G401.6 (cell line): ENCODE measurements at regions not wholly inside any gene's neighbourhood (a gene's known extent, or its start where the extent isn't known, plus 50 kb on each side); places are given as distances from the start of the nearest gene placed in this dataset.
"Not testable (repeated sequence)": the region's sequence is repeated elsewhere in the genome, so short reads cannot be mapped to it uniquely, and the experiment has no call there.

ENCODE experiments used
- FAIRE-seq: peaks from 2 replicates; lab custom pipeline; 2012; peaks lifted over from hg19 to GRCh38; lab: Jason Lieb, UNC

DNA sequence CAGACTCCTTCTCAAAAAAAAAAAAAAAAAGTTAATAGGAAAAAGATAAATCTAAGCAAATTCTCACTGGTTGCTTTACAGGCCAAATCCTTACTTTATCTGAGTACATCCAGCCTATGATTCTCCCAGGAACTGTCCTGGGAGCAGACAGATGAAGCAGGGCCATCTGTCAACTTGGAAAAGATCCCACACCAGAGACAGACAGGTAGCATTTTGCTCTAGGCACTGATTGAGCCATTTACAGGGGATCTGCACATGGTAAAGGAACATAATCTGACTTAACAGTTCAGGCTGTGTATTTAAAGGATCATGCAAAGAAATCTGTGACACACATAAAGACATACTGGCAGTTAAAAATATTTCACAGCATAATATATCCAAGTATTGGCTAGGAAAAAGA lies 1006.5 kb downstream of the TBL1XR1 start:
- FAIRE-seq = no peak

DNA sequence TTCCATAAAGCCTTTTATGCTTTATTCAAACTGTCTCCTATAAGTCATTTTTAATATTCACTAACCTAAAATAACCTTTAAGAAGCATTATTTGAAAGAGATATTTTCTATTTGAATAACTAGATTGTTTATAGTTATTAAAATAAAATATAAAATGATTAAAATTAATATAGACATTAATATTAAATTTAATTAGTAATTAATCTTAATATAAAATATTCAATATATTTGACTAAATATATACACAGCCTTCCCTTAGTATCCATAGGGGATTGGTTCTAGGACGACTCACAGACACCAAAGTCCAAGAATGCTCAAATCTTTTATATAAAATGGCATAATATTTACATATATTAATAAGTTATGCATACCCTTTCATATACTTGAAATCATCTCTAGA lies 1014.1 kb downstream of the TBL1XR1 start:
- peak; percentile 71 for FAIRE-seq

GRCh38 chr3:176174060-176174459 lies 1023.2 kb downstream of the TBL1XR1 start:
- FAIRE-seq = no peak

GRCh38 chr3:176172492-176172891 lies 1024.8 kb downstream of the TBL1XR1 start:
- FAIRE-seq = no peak

- FAIRE-seq = no peak
Observed at GRCh38 chr3:176167272-176167671, 1030.0 kb downstream of the TBL1XR1 start.

DNA sequence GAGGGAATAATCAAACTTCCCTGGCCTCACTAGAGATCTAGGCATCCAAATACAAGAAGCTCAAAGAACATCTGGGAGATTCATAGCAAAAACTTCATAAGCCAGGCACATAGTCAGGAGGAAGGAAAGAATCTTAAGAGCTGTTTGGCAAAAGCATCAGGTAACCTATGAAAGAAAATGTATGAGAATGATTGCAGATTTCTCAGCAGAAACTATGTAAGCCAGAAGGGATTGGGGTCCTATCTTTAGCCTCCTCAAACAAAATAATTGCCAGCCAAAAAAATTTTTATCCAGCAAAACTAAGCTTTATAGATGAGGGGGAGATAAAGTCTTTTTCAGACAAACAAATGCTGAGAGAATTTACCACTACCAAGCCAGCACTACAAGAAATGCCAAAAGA lies 1036.3 kb downstream of the TBL1XR1 start:
- FAIRE-seq = no peak

DNA sequence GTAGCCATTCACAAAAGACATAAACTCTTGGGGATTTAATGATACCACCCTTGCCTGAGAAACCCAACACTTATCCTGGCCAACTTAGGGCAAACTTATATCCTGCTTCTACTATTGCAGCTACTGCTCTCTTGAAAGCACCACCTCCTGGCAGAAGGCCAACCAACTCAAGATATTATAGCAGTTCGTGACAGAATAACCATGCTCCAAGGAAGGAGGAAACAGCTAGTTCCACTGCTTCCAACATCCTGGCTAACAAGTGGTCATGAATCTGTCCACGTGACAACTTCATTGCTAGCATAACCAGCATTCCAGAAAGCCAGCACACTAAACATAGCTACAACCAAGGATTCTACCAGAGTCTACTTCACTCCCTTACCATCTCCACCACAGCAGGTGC lies 1037.5 kb downstream of the TBL1XR1 start:
- FAIRE-seq = no peak

- no peak for FAIRE-seq
Observed at GRCh38 chr3:176155012-176155411, 1042.3 kb downstream of the TBL1XR1 start.

DNA sequence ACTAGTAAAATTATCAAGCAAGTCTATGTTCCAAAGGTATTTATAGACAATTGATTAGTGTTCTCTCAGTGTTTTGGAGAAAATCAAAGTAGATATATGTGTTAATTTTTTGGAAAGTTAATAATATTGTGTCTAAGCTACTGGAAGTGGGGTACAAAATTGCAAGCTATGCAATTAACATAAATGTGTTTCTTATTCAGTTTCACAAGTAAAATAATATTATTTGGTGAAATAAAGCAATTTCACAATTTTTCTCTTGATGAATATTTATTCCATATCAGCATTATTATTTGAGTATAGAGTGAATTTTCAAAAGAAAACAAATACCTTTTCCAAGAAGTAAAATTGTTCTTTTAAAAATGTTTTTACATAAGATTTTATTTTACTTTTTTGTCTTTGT lies 1047.7 kb downstream of the TBL1XR1 start:
- no peak for FAIRE-seq

- FAIRE-seq = no peak
Observed at GRCh38 chr3:176147251-176147650, 1050.0 kb downstream of the TBL1XR1 start.

- FAIRE-seq = no peak
Observed at GRCh38 chr3:176141837-176142236, 1055.4 kb downstream of the TBL1XR1 start.

GRCh38 chr3:176120507-176120906 lies 1076.8 kb downstream of the TBL1XR1 start:
- FAIRE-seq = no peak

GRCh38 chr3:176119826-176120225 lies 1077.5 kb downstream of the TBL1XR1 start:
- no peak for FAIRE-seq

DNA sequence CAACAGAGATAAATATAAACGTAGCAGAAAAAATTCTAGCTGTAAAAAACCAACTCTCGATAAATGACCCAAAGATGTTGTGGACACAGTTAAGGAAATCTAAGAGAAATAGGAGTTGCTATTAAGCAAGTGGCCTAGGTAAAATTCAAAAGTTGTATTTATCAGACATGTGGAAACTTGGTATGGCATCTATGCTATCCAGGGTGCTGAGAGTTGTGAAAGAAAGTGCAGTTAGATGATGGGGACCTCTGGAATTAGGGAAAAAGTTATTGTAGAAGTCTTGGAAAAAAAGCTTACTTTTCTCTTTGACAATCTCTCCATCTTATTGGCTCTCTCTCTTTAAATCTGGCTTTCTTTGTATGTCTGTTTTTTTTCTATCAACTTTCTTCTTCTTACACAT lies 1090.9 kb downstream of the TBL1XR1 start:
- no peak for FAIRE-seq

DNA sequence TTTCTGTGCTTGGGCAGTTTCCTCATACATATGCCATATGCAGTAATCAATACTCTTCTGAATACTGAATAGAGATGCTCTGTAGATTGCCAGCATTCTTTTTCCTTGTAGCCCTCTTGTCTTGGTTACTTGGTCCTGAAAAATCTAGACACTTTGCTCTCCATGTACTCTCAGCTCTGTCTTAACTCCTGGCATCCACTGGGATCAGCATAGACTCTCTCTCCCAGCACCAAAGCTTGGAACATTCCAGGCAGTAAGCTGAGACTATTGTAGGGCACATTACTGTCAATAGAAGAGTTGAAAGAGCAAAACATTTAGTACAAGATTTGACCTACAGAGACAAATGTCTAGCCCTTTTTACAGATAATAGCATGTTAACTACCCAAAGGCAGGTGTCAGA lies 1100.3 kb downstream of the TBL1XR1 start:
- no peak for FAIRE-seq

- not testable (repeated sequence) for FAIRE-seq
Observed at GRCh38 chr3:176093892-176094291, 1103.4 kb downstream of the TBL1XR1 start.

DNA sequence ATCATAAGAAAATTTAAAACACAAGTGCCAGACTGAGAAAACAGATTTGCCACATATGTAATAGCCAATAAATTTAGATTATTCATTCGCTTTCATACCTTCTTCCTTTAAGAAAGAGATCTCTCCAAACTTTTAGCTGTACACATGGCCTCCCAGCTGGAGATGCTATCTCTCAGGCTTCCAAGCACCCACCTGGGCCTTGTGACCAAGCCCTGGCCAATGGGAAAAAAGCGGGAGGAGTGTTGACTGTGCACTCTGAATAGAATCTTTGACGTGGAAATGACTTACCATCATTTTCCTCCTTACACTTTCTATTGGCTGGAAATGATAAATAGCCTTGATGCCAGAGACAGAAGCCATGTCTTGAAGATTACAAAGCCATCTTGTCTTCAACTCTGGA lies 1106.6 kb downstream of the TBL1XR1 start:
- no peak for FAIRE-seq

DNA sequence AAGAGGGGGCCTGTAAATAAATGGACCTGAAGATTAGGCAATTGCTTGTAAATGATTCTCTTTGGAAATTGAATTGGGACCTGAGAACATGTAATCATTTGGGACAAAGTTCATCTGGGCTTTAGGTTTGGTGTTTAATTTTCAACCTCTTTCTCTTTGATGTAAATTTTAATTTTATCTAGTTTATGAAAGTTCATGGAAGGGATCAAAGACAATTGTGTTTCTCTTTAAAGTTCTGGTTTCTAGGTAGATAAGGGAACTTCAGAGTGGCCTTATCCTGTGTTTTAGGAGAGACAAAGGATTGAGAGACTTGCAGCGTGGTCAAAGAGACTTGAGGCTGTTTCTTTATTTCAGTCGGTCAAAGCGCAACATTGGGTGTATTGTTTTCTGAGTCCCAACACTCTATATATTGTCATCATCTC lies 1108.3 kb downstream of the TBL1XR1 start:
- no peak for FAIRE-seq

DNA sequence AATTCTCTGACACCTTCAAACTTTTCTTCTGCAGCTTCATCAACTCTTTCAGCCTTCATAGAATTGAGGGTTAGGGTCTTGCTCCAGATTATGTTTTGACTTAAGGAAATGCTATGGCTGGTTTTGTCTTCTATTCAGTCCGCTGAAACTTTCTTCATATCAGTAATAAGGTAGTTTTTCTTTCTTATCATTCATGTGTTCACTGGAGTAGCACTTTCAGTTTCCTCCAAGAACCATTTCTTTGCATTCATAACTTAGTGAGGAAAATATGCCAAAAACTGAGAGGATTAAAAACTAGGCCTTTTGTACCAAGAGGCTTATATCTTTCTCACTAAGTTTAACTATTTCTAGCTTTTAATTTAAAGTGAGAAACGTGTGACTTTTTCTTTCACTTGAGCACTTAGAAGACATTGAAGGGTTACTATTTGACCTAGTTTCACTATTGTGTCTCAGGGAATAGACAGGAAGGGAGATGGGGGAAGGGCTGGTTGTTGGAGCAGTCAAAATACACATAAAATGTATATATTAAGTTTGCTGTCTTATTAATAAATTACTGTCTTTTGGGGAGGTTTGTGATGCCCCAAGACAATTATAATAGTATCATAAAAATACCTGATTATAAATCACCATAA lies 1110.1 kb downstream of the TBL1XR1 start:
- FAIRE-seq = no peak

DNA sequence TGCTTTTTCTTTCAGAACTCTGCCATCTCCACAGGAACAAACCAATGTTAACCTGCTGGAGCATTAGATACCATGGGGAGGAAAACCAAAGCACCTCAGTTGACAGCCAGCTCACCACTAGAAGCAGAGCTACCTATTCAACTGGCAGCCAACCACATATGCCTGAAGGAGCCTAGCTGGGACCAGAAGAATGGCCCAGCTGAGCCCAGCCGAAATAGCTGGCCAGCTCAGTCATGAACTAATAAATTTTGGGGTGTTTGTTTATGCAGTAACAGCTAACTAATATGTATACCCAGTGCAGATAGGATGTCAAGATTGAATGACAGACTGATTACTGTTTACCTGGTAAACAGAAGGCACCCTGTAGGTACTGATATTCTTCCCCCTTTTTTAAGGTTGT lies 1117.5 kb downstream of the TBL1XR1 start:
- FAIRE-seq = no peak

DNA sequence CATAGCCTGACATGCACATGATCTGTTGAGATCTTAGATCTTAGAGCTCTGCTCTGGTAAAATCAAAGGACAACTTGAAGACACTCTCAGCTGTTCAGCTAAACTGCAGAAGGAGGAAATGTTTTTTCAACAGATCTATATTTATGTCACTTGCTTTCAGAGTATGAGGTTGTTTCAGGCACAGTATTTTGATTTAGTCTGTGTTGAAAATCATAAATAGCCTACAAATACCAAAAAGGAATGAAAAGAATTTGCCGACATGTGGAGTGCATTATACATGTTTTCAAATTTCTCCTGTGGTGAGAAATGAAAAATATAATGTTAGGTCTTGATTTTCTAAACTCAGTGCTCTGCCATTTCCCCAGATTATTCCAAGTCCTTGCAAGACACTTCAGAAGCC lies 1118.4 kb downstream of the TBL1XR1 start:
- FAIRE-seq = no peak

GRCh38 chr3:176075491-176075890 lies 1121.8 kb downstream of the TBL1XR1 start:
- no peak for FAIRE-seq

DNA sequence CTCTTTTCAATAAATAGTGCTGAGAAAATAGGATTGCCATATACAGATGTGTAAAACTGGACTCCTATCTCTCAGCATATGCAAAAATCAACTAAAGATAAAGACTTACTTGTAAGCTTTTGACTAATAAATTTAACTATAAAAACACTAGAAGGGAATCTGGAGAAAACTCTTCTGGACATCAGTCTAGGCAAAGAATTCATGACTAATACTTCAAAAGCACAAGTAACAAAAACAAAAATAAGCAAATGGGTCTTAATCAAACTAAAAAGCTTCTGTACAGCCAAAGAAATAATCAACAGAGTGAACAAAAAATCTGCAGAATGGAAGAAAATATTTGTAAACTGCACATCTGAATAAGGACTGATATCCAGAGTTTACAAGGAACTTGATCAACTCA lies 1122.2 kb downstream of the TBL1XR1 start:
- no peak for FAIRE-seq

DNA sequence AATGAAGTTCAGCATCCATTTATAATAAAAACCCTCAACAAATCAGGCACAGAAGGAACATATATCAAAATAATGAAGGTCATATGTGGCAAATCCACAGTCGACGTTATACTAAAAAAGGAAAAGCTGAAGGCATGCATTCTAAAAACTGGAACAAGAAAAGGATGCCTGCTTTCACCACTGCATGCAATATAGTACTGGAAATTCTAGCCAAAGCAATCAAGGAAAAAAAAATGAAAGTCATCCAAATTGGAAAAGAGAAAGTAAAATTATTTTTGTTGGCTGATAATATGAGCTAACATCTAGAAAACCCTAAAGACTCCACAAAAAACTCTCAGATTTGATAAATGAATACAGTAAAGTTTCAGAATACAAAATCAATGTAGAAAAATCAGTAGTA lies 1123.2 kb downstream of the TBL1XR1 start:
- no peak for FAIRE-seq

GRCh38 chr3:176071943-176072342 lies 1125.3 kb downstream of the TBL1XR1 start:
- FAIRE-seq = no peak
